DMS114 treated with DMSO at 0.1 percent for 48 hours (cell line): ENCODE measurements at regions not wholly inside any gene's neighbourhood (a gene's known extent, or its start where the extent isn't known, plus 50 kb on each side); places are given as distances from the start of the nearest gene placed in this dataset.
"Not testable (repeated sequence)": the region's sequence is repeated elsewhere in the genome, so short reads cannot be mapped to it uniquely, and the experiment has no call there.

Source experiments
- DNase-seq: peaks from one replicate; lab custom pipeline; 2025; ENCODE audit not compliant: unreplicated experiment; lab: John Stamatoyannopoulos, UW

- no peak for DNase-seq
Observed at GRCh38 chr1:193909406-193910082, 723.1 kb upstream of the B3GALT2 start.

GRCh38 chr1:193905288-193906085, 719.1 kb upstream of the B3GALT2 start:
- DNase-seq = no peak

GRCh38 chr1:193891788-193892187, 705.4 kb upstream of the B3GALT2 start:
- no peak for DNase-seq

GRCh38 chr1:193890935-193891334, 704.5 kb upstream of the B3GALT2 start:
- DNase-seq = no peak

- no peak for DNase-seq
Observed at GRCh38 chr1:193884848-193885558, 698.6 kb upstream of the B3GALT2 start.

- DNase-seq = not testable (repeated sequence)
Observed at GRCh38 chr1:193877920-193878319, 691.5 kb upstream of the B3GALT2 start.

- DNase-seq = no peak
Observed at GRCh38 chr1:193868425-193868824, 682.0 kb upstream of the B3GALT2 start.

- no peak for DNase-seq
Observed at GRCh38 chr1:193856261-193856660, 669.8 kb upstream of the B3GALT2 start.

- DNase-seq = no peak
Observed at GRCh38 chr1:193850745-193851144, 664.3 kb upstream of the B3GALT2 start.

- DNase-seq = no peak
Observed at GRCh38 chr1:193846876-193847604, 660.6 kb upstream of the B3GALT2 start.

- no peak for DNase-seq
Observed at GRCh38 chr1:193846411-193846810, 660.0 kb upstream of the B3GALT2 start.

GRCh38 chr1:193841857-193842256, 655.4 kb upstream of the B3GALT2 start:
- no peak for DNase-seq

- DNase-seq = no peak
Observed at GRCh38 chr1:193831465-193831864, 645.1 kb upstream of the B3GALT2 start.

- DNase-seq = no peak
Observed at GRCh38 chr1:193827516-193827915, 641.1 kb upstream of the B3GALT2 start.

GRCh38 chr1:193819376-193819775, 633.0 kb upstream of the B3GALT2 start:
- DNase-seq = no peak

GRCh38 chr1:193807208-193807607, 620.8 kb upstream of the B3GALT2 start:
- no peak for DNase-seq

- no peak for DNase-seq
Observed at GRCh38 chr1:193806079-193807048, 620.0 kb upstream of the B3GALT2 start.

GRCh38 chr1:193799948-193800690, 613.7 kb upstream of the B3GALT2 start:
- DNase-seq = no peak

- no peak for DNase-seq
Observed at GRCh38 chr1:193799371-193799770, 613.0 kb upstream of the B3GALT2 start.
